ENCODE measurements at regions not wholly inside any gene's neighbourhood (a gene's known extent, or its start where the extent isn't known, plus 50 kb on each side); places are given as distances from the start of the nearest gene placed in this dataset.

- H3K4me3 ChIP-seq (ENCODE audit: low read depth, low read length) = no peak overlapping the region
- TF ChIP-seq CTCF (conservative IDR thresholded peaks at IDR 0.05; ENCODE audit: low read depth, low read length) = no peak
- no peak for DNase-seq (ENCODE audit: low read depth)
Observed at GRCh38 chr14:28088125-28088524, 678.5 kb upstream of the FOXG1 start.

GRCh38 chr14:28097585-28097984, 669.0 kb upstream of the FOXG1 start:
- no peak for DNase-seq (ENCODE audit: low read depth)
- no peak for TF ChIP-seq CTCF (conservative IDR thresholded peaks at IDR 0.05; ENCODE audit: low read depth, low read length)
- H3K4me3 ChIP-seq (ENCODE audit: low read depth, low read length) = no peak overlapping the region

- no peak for DNase-seq (ENCODE audit: low read depth)
- no peak for TF ChIP-seq CTCF (conservative IDR thresholded peaks at IDR 0.05; ENCODE audit: low read depth, low read length)
- no peak overlapping the region for H3K4me3 ChIP-seq (ENCODE audit: low read depth, low read length)
Observed at GRCh38 chr14:28098856-28099255, 667.7 kb upstream of the FOXG1 start.

- TF ChIP-seq CTCF (conservative IDR thresholded peaks at IDR 0.05; ENCODE audit: low read depth, low read length) = no peak
- H3K4me3 ChIP-seq (ENCODE audit: low read depth, low read length) = no peak overlapping the region
- no peak for DNase-seq (ENCODE audit: low read depth)
Observed at GRCh38 chr14:28102001-28102400, 664.6 kb upstream of the FOXG1 start.

GRCh38 chr14:28102814-28103213, 663.8 kb upstream of the FOXG1 start:
- no peak for TF ChIP-seq CTCF (conservative IDR thresholded peaks at IDR 0.05; ENCODE audit: low read depth, low read length)
- no peak overlapping the region for H3K4me3 ChIP-seq (ENCODE audit: low read depth, low read length)
- DNase-seq (ENCODE audit: low read depth) = no peak

- no peak overlapping the region for H3K4me3 ChIP-seq (ENCODE audit: low read depth, low read length)
- no peak for DNase-seq (ENCODE audit: low read depth)
- TF ChIP-seq CTCF (conservative IDR thresholded peaks at IDR 0.05; ENCODE audit: low read depth, low read length) = no peak
Observed at GRCh38 chr14:28113311-28113710, 653.3 kb upstream of the FOXG1 start.

- no peak for TF ChIP-seq CTCF (conservative IDR thresholded peaks at IDR 0.05; ENCODE audit: low read depth, low read length)
- no peak overlapping the region for H3K4me3 ChIP-seq (ENCODE audit: low read depth, low read length)
- DNase-seq (ENCODE audit: low read depth) = no peak
Observed at GRCh38 chr14:28116716-28117115, 649.9 kb upstream of the FOXG1 start.
